NCI-H1105 (cell line): ENCODE measurements at regions not wholly inside any gene's neighbourhood (a gene's known extent, or its start where the extent isn't known, plus 50 kb on each side); places are given as distances from the start of the nearest gene placed in this dataset.
"Not testable (repeated sequence)": the region's sequence is repeated elsewhere in the genome, so short reads cannot be mapped to it uniquely, and the experiment has no call there.

ENCODE experiments used
- DNase-seq: peaks from one replicate; lab custom pipeline; 2025; lab: John Stamatoyannopoulos, UW

GRCh38 chr20:52306477-52306876 is 114.9 kb upstream of the ZFP64 start:
- DNase-seq, result no peak

GRCh38 chr20:52305858-52306257 is 114.3 kb upstream of the ZFP64 start:
- no peak for DNase-seq

- DNase-seq, result no peak
Observed at GRCh38 chr20:52305024-52305645, 113.6 kb upstream of the ZFP64 start.

- DNase-seq, result no peak
Observed at GRCh38 chr20:52303281-52303950, 111.8 kb upstream of the ZFP64 start.

- DNase-seq, result no peak
Observed at GRCh38 chr20:52302736-52303135, 111.2 kb upstream of the ZFP64 start.

GRCh38 chr20:52302051-52302450 is 110.5 kb upstream of the ZFP64 start:
- not testable (repeated sequence) for DNase-seq

- DNase-seq, result no peak
Observed at GRCh38 chr20:52295556-52295955, 104.0 kb upstream of the ZFP64 start.

GRCh38 chr20:52294106-52294628 is 102.6 kb upstream of the ZFP64 start:
- no peak for DNase-seq

- DNase-seq, result no peak
Observed at GRCh38 chr20:52291109-52291508, 99.5 kb upstream of the ZFP64 start.

- no peak for DNase-seq
Observed at GRCh38 chr20:52290569-52290968, 99.0 kb upstream of the ZFP64 start.

- no peak for DNase-seq
Observed at GRCh38 chr20:52289956-52290565, 98.5 kb upstream of the ZFP64 start.

- no peak for DNase-seq
Observed at GRCh38 chr20:52280407-52280806, 88.8 kb upstream of the ZFP64 start.

GRCh38 chr20:52279706-52280105 is 88.1 kb upstream of the ZFP64 start:
- DNase-seq, result no peak

GRCh38 chr20:52275181-52275691 is 83.7 kb upstream of the ZFP64 start:
- no peak for DNase-seq

GRCh38 chr20:52270696-52271095 is 79.1 kb upstream of the ZFP64 start:
- DNase-seq, result no peak

GRCh38 chr20:52270001-52270606 is 78.5 kb upstream of the ZFP64 start:
- DNase-seq, result no peak

GRCh38 chr20:52269321-52269720 is 77.7 kb upstream of the ZFP64 start:
- DNase-seq, result no peak

- no peak for DNase-seq
Observed at GRCh38 chr20:52268184-52268749, 76.7 kb upstream of the ZFP64 start.

- DNase-seq, result no peak
Observed at GRCh38 chr20:52267418-52267817, 75.8 kb upstream of the ZFP64 start.

- no peak for DNase-seq
Observed at GRCh38 chr20:52263757-52264156, 72.2 kb upstream of the ZFP64 start.

GRCh38 chr20:52261792-52262191 is 70.2 kb upstream of the ZFP64 start:
- DNase-seq, result no peak

- no peak for DNase-seq
Observed at GRCh38 chr20:52259295-52259694, 67.7 kb upstream of the ZFP64 start.
